HepG2 (cell line): ENCODE measurements at regions not wholly inside any gene's neighbourhood (a gene's known extent, or its start where the extent isn't known, plus 50 kb on each side); places are given as distances from the start of the nearest gene placed in this dataset.

Experiments used
- ATAC-seq: fragments of 200-7000 bp; cut with Tn5 transposase; 3 replicates; pipeline ENCODE4 v1.9.1; 2020; ENCODE audit warnings: mild to moderate bottlenecking, moderate library complexity
- BruUV-seq: library from RNA; stranded (reverse); fragments of 400-500 nt; replicated peaks from 2 replicates; lab custom pipeline; 2021; lab: Mats Ljungman, UMichigan
- CTCF ChIA-PET: fragments of 300-600 bp; formaldehyde crosslinking; extraction: SDS; loops from one replicate; lab custom pipeline; 2021; ENCODE audit warnings: low total read pairs, inconsistent platforms, low intra/inter-chr PET ratio; lab: Yijun Ruan, JAX
- POLR2A ChIA-PET: fragments of 350-600 bp; sonication (Branson Sonifier 250); formaldehyde crosslinking; loops from one replicate; lab custom pipeline; 2020; ENCODE audit warnings: antibody characterized with exemption, inconsistent platforms; lab: Yijun Ruan, JAX
- DNase-seq: peaks from one replicate; pipeline ENCODE4 v3.0.0-alpha.2; 2015; ENCODE audit warnings: low spot score
- FAIRE-seq: peaks from 3 replicates; lab custom pipeline; 2011; peaks lifted over from hg19 to GRCh38; lab: Jason Lieb, UNC
- H2AFZ ChIP-seq: one replicate; pipeline ENCODE4 v1.6.1; 2011; ENCODE audit warnings: low read length, inconsistent platforms
- H3K27ac ChIP-seq: fragments of 300-600 bp; 3 replicates; pipeline ENCODE4 v1.8.0; 2011; ENCODE audit warnings: mixed run types, mild to moderate bottlenecking, mixed read lengths, low read length, inconsistent platforms; ENCODE audit not compliant: insufficient read depth; ENCODE audit errors: extremely low read length
- H3K27me3 ChIP-seq, 2 experiments: fragments of 200-600 bp in 1 of 2; 2 replicates in 1 of 2; 3 replicates in 1 of 2; pipeline versions ENCODE4 v1.6.0 to v1.8.0; 2011; ENCODE audit warnings: low read length in 2 of 2, mild to moderate bottlenecking in 2 of 2, moderate library complexity in 2 of 2, inconsistent platforms in 1 of 2; ENCODE audit not compliant: insufficient read depth in 2 of 2, control insufficient read depth in 1 of 2
- H3K36me3 ChIP-seq, 2 experiments: fragments of 200-600 bp in 1 of 2; replicated peaks in 1 of 2; 2 replicates in 1 of 2; 3 replicates in 1 of 2; pipeline versions ENCODE4 v1.5.1 to v1.8.0; 2011; ENCODE audit warnings: low read length in 2 of 2, inconsistent platforms in 1 of 2; ENCODE audit not compliant: insufficient read depth in 2 of 2, control insufficient read depth in 1 of 2
- H3K4me1 ChIP-seq: 2 replicates; pipeline ENCODE4 v1.5.1; 2012; ENCODE audit warnings: low read length, inconsistent platforms; ENCODE audit not compliant: insufficient read depth
- H3K4me2 ChIP-seq: 2 replicates; pipeline ENCODE4 v1.6.0; 2011; ENCODE audit warnings: low read depth, low read length, inconsistent platforms
- H3K4me3 ChIP-seq, 3 experiments: fragments of 200-600 bp in 1 of 3; sonication (generic), shearing (Covaris generic) in 1 of 3; replicated peaks in 1 of 3; 2 replicates each; pipeline ENCODE4 v1.5.1; 2011 to 2016; ENCODE audit warnings: low read length in 3 of 3, inconsistent platforms in 2 of 3, low read depth in 2 of 3, mild to moderate bottlenecking in 2 of 3, control low read depth in 1 of 3, mixed read lengths in 1 of 3; ENCODE audit not compliant: insufficient read depth in 1 of 3
- H3K79me2 ChIP-seq: one replicate; pipeline ENCODE4 v1.6.1; 2011; ENCODE audit warnings: low read length, inconsistent platforms; ENCODE audit not compliant: insufficient read depth
- H3K9ac ChIP-seq: 2 replicates; pipeline ENCODE4 v1.6.0; 2011; ENCODE audit warnings: mild to moderate bottlenecking, low read depth, low read length, inconsistent platforms; ENCODE audit not compliant: insufficient read depth
- H3K9me3 ChIP-seq: 2 replicates; pipeline ENCODE4 v1.5.1; 2012; ENCODE audit warnings: mild to moderate bottlenecking, low read length
- H4K20me1 ChIP-seq: 2 replicates; pipeline ENCODE4 v1.6.0; 2011; ENCODE audit warnings: inconsistent platforms, mild to moderate bottlenecking, low read length, moderate library complexity; ENCODE audit not compliant: insufficient read depth
- AGO2 ChIP-seq: fragments of 200-400 bp; formaldehyde crosslinking; optimal IDR thresholded peaks from 2 replicates; pipeline ENCODE3; 2017; ENCODE audit warnings: mild to moderate bottlenecking, low read depth, low read length, moderate library complexity
- ARID5B ChIP-seq: IDR thresholded peaks from 2 replicates; pipeline ENCODE4 v1.4.0; 2020; ENCODE audit warnings: mild to moderate bottlenecking, missing genetic modification reagents
- GLI4 ChIP-seq: sonication (generic); formaldehyde crosslinking; IDR thresholded peaks from 2 replicates; pipeline ENCODE4 v1.5.1; 2020; ENCODE audit warnings: missing genetic modification reagents, mild to moderate bottlenecking, moderate library complexity, borderline replicate concordance
- HNF4A ChIP-seq: sonication (generic); formaldehyde crosslinking; IDR thresholded peaks from 2 replicates; pipeline ENCODE4 v1.4.0; 2020; ENCODE audit warnings: missing genetic modification reagents
- HNRNPL ChIP-seq: fragments of 200-400 bp; formaldehyde crosslinking; IDR thresholded peaks from 2 replicates; pipeline ENCODE4 v1.6.1; 2017; ENCODE audit warnings: mild to moderate bottlenecking, low read depth, low read length
- HOMEZ ChIP-seq: IDR thresholded peaks from 2 replicates; pipeline ENCODE4 v1.6.1; 2016; ENCODE audit warnings: low read depth
- JUND ChIP-seq: sonication (generic); formaldehyde crosslinking; IDR thresholded peaks from 2 replicates; pipeline ENCODE4 v1.8.0; 2022; ENCODE audit warnings: mild to moderate bottlenecking, missing genetic modification reagents
- KDM1A ChIP-seq: IDR thresholded peaks from 2 replicates; pipeline ENCODE4 v1.6.1; 2016; ENCODE audit warnings: missing compliant biosample characterization
- LCORL ChIP-seq, 2 experiments: fragments of 450-650 bp in 1 of 2; sonication (generic) in 1 of 2; formaldehyde crosslinking in 1 of 2; IDR thresholded peaks; 2 replicates each; pipeline versions ENCODE4 v1.5.0 to v1.6.1; 2017 to 2020; ENCODE audit warnings: antibody characterized with exemption in 1 of 2, missing genetic modification reagents in 1 of 2
- MAFF ChIP-seq: IDR thresholded peaks from 2 replicates; pipeline ENCODE4 v1.6.1; 2011; ENCODE audit warnings: low read depth, low read length, improper control_type of control experiment
- NFE2L2 ChIP-seq: fragments of 150-350 bp; IDR thresholded peaks from 2 replicates; pipeline ENCODE4 v1.6.1; 2014; ENCODE audit warnings: low read length
- SSRP1 ChIP-seq: IDR thresholded peaks from 2 replicates; pipeline ENCODE4 v1.6.1; 2016; ENCODE audit warnings: control low read depth
- USF2 ChIP-seq, 2 experiments: sonication (generic) in 1 of 2; formaldehyde crosslinking in 1 of 2; IDR thresholded peaks; 2 replicates each; pipeline versions ENCODE4 v1.5.1 to v1.6.1; 2011 to 2020; ENCODE audit warnings: borderline replicate concordance in 1 of 2, low read depth in 1 of 2, low read length in 1 of 2, mild to moderate bottlenecking in 1 of 2, missing genetic modification reagents in 1 of 2, moderate library complexity in 1 of 2
- ZBTB21 ChIP-seq: sonication (generic); formaldehyde crosslinking; IDR thresholded peaks from 2 replicates; pipeline ENCODE4 v1.4.0; 2020; ENCODE audit warnings: missing genetic modification reagents
- ZNF792 ChIP-seq: IDR thresholded peaks from 2 replicates; pipeline ENCODE4 v1.6.1; 2016
- WGBS: methylation state at CpG from one replicate; pipeline ENCODE4 v1.1.6; 2017; ENCODE audit warnings: low lambda C conversion rate; 5-methylcytosine and 5-hydroxymethylcytosine counted together
- in situ Hi-C: cut with HindIII; loops from 2 replicates; pipeline ENCODE4 v1.10.0; 2017; ENCODE audit warnings: low pct_unique_long_range_greater_than_20kb; ENCODE audit not compliant: extremely low pct_ligation_motif_present
- intact Hi-C: fragments of 100-400 bp; cut with micrococcal nuclease; formaldehyde crosslinking; loops from one replicate; pipeline ENCODE4 v1.10.0; 2022; ENCODE audit not compliant: unreplicated experiment

GRCh38 chr2:167335541-167335992 is 447.3 kb downstream of the XIRP2 start:
- Histone ChIP-seq H3K4me2 (no peak overlapping the region), H3K4me3 (no peak overlapping the region), H4K20me1 (no peaks in the 10 kb centered on the region), H3K27me3 (no peaks in the 10 kb centered on the region), H3K27ac (no peak overlapping the region), H3K9me3 (no peaks in the 10 kb centered on the region), H3K79me2 (no peaks in the 10 kb centered on the region), H3K9ac (no peak overlapping the region), H3K4me1 (no peaks in the 10 kb centered on the region), H2AFZ (no peak overlapping the region), H3K36me3 (no peaks in the 10 kb centered on the region)
- FAIRE-seq (no peak), DNase-seq (no peak), ATAC-seq (no peak)
- in situ Hi-C loops, result no loop called here
- intact Hi-C loops, result no loop called here
- BruUV-seq, result no TSS peak
- WGBS, result 2% methylated on average over 2 of the region's 2 CpGs
- ChIA-PET CTCF (no interaction called here), POLR2A (no interaction called here)
- TF ChIP-seq SSRP1 (CRISPR knock-in tag), result no peak
- no peak for TF ChIP-seq AGO2
- TF ChIP-seq KDM1A (CRISPR knock-in tag), result no peak
- no peak for TF ChIP-seq ZBTB21 (CRISPR knock-in tag)
- TF ChIP-seq HOMEZ, result no peak
- no peak for TF ChIP-seq MAFF
- no peak for TF ChIP-seq GLI4
- no peak for TF ChIP-seq NFE2L2
- TF ChIP-seq ARID5B, result no peak
- TF ChIP-seq LCORL (IDR thresholded peaks at IDR 0.05), result no peak
- TF ChIP-seq LCORL (CRISPR knock-in tag; IDR thresholded peaks at IDR 0.05), result no peak
- TF ChIP-seq JUND (CRISPR knock-in tag), result no peak
- no peak for TF ChIP-seq USF2 (IDR thresholded peaks at IDR 0.05; ENCODE audit: low read depth, low read length)
- TF ChIP-seq USF2 (CRISPR knock-in tag; IDR thresholded peaks at IDR 0.05; ENCODE audit: borderline replicate concordance), result no peak
- TF ChIP-seq ZNF792, result no peak
- no peak for TF ChIP-seq HNF4A (CRISPR knock-in tag)
- no peak for TF ChIP-seq HNRNPL
